ENCODE measurements at regions not wholly inside any gene's neighbourhood (a gene's known extent, or its start where the extent isn't known, plus 50 kb on each side); places are given as distances from the start of the nearest gene placed in this dataset.
"Not testable (repeated sequence)": the region's sequence is repeated elsewhere in the genome, so short reads cannot be mapped to it uniquely, and the experiment has no call there.

DNA sequence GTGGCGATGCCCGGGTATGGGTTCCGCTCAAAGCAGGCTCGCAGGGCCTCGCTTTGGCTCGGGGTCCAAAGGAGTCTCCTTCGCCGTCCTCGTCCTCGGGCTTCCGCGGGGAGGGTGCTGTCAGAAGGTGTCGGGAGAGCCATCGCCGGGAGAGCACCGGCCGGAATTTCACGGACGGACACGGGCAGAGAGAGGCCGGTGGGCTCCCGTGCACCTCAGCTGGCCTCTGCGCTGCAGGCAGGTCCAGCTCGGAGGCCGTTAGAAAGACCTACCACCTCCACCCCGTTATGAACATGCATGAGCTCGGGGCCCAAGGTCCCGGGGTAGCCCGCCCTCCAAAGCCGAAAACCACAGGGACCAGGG, 1846.0 kb upstream of the DEFB115 start:
- not testable (repeated sequence) for DNase-seq (ENCODE audit: low read depth in 4 of 4, low spot score in 1 of 4)

DNA sequence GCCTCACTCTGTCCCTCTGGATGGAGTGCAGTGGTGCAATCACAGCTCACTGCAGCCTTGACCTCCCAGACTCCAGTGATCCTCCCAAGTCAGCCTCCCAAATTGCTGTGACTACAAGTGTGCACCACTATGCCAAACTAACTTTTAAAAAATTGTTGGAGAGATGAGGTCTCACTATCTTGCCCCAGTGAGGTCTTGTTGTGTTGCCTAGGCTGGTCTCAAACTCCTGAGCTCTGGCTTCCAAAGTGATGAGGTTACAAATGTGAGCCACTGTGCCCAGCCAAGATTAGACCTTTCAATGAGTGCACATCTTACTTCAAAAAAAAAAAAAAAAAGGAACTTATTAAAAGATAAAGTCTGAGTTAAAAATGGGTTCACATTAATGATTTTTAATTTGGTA, 1838.1 kb upstream of the DEFB115 start:
- no peak for DNase-seq (ENCODE audit: low read depth in 4 of 4, low spot score in 1 of 4)

GRCh38 chr20:29427201-29428060, 1830.0 kb upstream of the DEFB115 start:
- no peak for DNase-seq (ENCODE audit: low read depth in 4 of 4, low spot score in 1 of 4)

- no peak for DNase-seq (ENCODE audit: low read depth in 4 of 4, low spot score in 1 of 4)
Observed at GRCh38 chr20:29430531-29430930, 1826.9 kb upstream of the DEFB115 start.

- not testable (repeated sequence) for DNase-seq (ENCODE audit: low read depth in 4 of 4, low spot score in 1 of 4)
Observed at GRCh38 chr20:29440721-29441120, 1816.7 kb upstream of the DEFB115 start.

DNA sequence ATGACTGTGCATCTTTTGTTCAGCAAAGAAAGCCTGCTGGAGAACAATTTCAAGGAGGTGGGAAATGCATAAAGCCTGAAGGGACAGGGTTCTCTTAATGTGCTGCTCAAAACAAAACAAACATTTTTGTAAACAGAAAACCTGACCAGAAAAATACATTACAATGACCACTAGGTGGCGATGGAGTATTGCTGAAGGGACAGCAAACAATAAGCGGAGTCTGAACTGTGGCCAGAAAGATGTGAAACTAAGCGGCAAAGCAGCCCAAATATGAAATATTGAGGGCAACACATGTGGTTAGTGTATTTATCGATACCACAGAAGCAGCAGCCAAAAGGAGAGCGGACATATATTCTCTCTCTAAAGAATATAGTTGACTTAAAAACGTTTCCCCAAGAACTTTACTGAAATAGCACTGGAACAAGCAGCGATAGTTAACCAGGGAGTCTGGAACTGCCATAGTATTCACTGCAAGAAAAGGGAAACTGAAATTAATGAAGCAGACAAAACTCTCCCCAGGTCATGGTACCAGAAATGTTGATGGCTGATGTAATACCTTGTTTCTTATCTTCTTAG, 1814.2 kb upstream of the DEFB115 start:
- not testable (repeated sequence) for DNase-seq (ENCODE audit: low read depth in 4 of 4, low spot score in 1 of 4)

DNA sequence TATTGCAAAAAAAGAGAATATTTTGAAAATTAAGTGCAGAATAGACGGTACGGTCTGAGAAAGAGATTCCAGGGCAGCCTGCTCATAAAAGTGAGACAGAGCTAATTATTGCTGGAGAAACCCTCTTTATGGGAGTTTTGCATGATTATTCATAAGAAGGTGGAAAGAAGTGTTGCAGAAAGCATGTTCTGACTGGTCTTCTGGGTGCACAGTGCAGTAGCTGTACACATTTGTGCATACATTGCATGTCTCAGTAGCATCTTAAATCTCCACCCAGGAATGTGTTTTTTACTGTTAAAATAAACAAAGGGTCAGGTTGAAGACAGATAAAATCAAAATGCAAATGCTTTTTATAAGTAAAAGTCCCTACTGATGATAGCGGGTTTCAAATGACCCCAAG, 1813.6 kb upstream of the DEFB115 start:
- DNase-seq (ENCODE audit: low read depth in 4 of 4, low spot score in 1 of 4) = no peak

- DNase-seq (ENCODE audit: low read depth in 4 of 4, low spot score in 1 of 4) = peak in 2 of 4 experiments; percentile 22 to 28
Observed at GRCh38 chr20:29445050-29445907, 1812.2 kb upstream of the DEFB115 start.

DNA sequence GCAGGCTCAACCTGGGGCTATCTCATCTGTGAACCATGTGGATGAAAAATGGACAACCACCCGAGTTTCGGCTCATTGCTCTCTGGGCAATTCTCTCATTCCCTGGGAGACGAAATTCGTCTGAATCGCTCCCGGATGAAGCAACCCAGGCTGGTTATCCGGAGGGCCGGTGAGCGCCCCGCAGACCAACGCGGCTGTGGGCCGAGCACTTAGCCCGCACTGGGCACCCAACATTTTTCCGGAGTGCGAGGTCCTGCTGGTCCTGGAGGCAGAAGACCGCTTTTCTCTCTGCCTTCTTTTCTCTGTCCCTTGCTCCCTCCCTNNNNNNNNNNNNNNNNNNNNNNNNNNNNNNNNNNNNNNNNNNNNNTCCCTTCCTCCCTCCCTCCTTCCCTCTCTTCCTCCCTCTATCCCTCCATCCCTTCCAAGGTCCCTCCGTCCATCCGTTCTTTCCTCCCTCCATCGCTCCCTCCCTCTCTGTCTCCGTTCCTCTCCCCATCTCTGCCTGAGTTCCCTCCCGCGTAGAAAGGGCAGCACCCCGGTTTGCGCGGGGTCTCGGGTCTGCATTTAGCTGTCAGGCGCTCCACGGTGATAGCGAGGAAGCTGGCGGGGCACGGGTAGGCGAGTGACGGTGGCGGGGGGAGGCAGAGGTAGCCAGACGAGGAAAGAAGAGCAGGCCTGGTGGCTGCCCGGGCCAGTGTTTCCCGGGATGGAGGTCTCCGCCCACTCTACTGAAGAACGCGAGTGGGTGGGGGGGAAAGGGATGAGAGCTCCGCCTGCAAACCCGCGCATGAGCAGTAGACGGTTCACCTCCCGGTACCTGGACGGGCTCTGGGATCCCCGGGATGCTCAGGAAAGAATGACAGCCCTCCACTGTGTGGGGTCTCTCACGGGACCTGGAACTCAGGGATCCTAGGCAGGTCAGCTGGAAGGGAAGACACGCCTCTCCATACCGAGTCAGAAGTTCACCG, 1809.7 kb upstream of the DEFB115 start:
- not testable (repeated sequence) for DNase-seq (ENCODE audit: low read depth in 4 of 4, low spot score in 1 of 4)

DNA sequence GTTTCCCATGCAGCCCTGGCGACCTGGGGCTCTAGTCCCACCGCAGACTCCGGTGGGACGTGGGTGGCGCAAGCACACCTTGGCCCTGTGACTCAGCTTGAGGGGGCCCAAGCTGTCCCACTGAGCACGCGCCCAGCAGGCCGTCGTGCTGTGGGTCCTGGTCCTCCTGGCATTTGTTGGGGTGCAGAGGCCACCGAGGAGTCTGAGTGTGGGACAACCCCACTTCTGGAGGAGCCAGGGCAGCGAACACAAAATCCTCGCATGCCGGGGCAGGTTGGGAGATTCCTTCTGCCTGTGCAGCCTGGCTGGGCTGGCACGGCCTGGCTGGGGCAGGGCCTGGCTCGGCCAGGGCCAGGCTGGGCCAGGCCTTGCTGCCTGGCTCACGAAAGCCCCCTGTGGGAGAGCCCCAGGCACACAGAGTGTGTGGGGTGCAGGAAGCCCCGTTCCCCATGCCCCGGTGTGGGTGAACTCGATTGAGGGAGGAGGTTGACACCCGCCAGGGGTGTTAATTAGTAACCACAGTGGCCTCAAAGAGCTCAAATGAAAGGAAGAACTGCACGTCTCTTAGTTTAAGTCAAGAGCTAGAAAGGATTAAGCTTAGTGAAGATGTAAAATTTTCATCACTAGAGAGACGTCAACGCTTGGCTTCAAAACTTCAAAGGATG, 1808.5 kb upstream of the DEFB115 start:
- DNase-seq (ENCODE audit: low read depth in 4 of 4, low spot score in 1 of 4) = no peak

DNA sequence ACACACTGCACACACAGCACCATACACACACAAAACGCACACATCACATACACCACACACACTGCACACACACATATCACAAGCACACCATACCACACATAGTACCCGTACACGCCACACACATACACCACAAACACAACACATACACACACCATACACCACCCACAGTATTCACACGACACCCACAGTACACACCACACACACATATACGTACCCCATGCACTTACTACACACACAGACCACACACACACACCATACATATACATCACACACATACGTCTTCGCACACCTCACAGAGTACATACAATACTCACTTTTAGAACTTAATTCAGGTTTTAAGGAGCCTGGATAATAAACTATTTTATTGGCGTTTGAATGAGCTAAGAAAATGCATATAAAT, 1805.3 kb upstream of the DEFB115 start:
- no peak for DNase-seq (ENCODE audit: low read depth in 4 of 4, low spot score in 1 of 4)

DNA sequence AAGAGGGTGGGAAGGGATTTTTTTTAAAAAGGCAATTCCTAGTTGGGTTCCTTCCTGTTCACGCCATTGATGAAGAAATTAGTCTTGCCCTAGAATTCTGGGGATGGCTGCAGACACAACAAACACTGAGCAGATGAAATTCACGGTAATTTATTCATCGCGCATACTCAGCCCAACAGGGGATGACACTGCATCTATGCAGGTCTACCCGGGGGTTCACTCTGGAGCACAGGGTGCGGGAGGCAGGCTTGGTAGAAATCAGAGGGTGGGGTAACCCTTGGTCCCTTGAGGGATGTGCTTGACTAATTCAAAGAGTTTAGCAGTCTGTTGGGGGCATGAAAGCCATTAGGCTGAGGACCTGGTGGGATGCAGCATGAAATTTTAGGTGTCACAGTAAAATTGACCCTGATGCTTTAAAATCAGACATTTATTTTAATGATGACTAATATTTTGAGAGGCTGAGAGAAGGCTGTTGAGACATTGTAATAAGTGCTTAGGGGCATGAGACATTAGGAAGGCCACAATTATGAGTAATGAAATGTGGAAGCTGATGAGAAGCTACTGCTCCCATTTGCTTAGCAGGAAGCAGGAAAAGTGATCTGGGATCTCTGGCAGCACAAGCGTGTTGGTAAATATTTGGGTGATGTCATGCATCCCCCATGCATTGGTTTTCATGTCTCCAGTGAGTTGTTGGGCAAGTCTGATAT, 1800.3 kb upstream of the DEFB115 start:
- not testable (repeated sequence) for DNase-seq (ENCODE audit: low read depth in 4 of 4, low spot score in 1 of 4)

GRCh38 chr20:29472606-29473005, 1784.9 kb upstream of the DEFB115 start:
- no peak for DNase-seq (ENCODE audit: low read depth in 4 of 4, low spot score in 1 of 4)

DNA sequence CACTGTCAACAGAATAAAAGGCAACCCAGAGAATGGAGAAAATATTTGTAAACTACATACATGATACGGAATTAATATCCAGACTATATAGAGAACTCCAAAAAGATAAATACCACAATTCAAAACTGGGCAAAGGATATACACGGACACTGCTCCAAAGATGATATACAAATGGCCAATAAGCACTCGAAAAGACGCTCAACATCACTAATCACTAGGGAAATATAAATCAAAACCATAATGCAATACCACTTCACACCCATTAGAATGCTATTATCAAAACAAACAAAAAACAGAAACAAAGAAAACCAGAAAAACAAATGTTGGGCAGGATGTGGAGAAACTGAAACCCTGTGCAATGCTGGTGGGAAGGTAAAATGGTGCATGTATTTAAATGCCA, 1764.6 kb upstream of the DEFB115 start:
- DNase-seq (ENCODE audit: low read depth in 4 of 4, low spot score in 1 of 4) = not testable (repeated sequence)

DNA sequence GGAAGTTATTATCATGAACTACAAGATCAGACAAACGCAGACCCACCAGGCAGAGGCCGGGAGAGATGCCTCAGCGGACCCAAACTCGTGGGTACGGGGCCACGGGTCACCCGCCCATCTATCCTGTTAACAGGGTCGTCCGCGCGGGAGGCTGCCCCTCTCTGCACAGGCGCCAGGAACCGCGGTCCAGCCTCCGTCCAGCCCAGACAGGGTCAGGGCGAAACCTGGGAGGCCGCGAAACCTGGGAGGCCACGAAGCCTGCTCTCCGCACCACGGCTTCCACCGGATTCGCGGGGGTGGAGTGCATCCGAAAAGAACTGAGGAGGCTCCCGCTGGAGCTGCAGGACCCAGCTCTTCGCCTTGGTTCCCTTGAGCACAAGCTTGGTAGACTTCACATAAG, 1760.7 kb upstream of the DEFB115 start:
- DNase-seq (ENCODE audit: low read depth in 4 of 4, low spot score in 1 of 4) = not testable (repeated sequence)

GRCh38 chr20:29497261-29497671, 1760.2 kb upstream of the DEFB115 start:
- peak in 1 of 4 experiments; percentile 9 for DNase-seq (ENCODE audit: low read depth in 4 of 4, low spot score in 1 of 4)

DNA sequence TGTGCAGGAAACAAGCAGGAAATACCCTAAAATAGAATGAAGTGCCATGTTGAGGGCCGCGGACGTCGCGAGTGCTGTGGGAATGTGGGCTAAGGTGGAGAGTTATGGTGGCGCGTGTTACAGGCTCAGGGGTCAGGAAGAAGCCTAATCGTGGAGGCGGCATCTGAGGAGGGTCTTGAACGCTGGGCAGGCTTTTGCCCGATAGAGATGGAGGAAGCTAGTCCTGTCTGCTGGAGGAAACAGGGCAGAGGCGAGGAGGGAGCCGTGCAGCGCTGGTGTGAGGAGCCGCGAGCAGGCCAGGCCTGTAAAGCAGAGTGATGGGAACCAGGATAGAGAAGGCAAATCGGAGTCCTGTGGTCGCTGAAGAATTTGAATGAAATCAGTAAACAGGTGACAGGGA, 1759.8 kb upstream of the DEFB115 start:
- not testable (repeated sequence) for DNase-seq (ENCODE audit: low read depth in 4 of 4, low spot score in 1 of 4)

GRCh38 chr20:29500738-29501137, 1756.7 kb upstream of the DEFB115 start:
- not testable (repeated sequence) for DNase-seq (ENCODE audit: low read depth in 4 of 4, low spot score in 1 of 4)

- DNase-seq (ENCODE audit: low read depth in 4 of 4, low spot score in 1 of 4) = not testable (repeated sequence)
Observed at GRCh38 chr20:29514634-29515033, 1742.8 kb upstream of the DEFB115 start.

All from stimulated activated CD4-positive, alpha-beta T cell treated with anti-CD3 and anti-CD28 coated beads, Interleukin-1b, Interleukin-23, amount 100 ng/mL, for 24 hours (primary cell).